GM19099 (cell line): ENCODE measurements at regions not wholly inside any gene's neighbourhood (a gene's known extent, or its start where the extent isn't known, plus 50 kb on each side); places are given as distances from the start of the nearest gene placed in this dataset.

Experiments
- POLR2A ChIP-seq: IDR thresholded peaks from 3 replicates; pipeline ENCODE4 v1.6.1; 2011; ENCODE audit warnings: low read depth; ENCODE audit not compliant: insufficient read length; ENCODE audit errors: extremely low read depth

GRCh38 chr2:136233298-136233697, 115.3 kb upstream of the CXCR4 start:
- TF ChIP-seq POLR2A, result no peak

- TF ChIP-seq POLR2A, result no peak
Measured at GRCh38 chr2:136232456-136233172, 114.7 kb upstream of the CXCR4 start.

- TF ChIP-seq POLR2A, result no peak
Measured at GRCh38 chr2:136230464-136230863, 112.5 kb upstream of the CXCR4 start.

GRCh38 chr2:136226903-136227302, 109.0 kb upstream of the CXCR4 start:
- no peak for TF ChIP-seq POLR2A

- TF ChIP-seq POLR2A, result no peak
Measured at GRCh38 chr2:136225950-136226835, 108.2 kb upstream of the CXCR4 start.

- no peak for TF ChIP-seq POLR2A
Measured at GRCh38 chr2:136223274-136223673, 105.3 kb upstream of the CXCR4 start.

- TF ChIP-seq POLR2A, result no peak
Measured at GRCh38 chr2:136222862-136223261, 104.9 kb upstream of the CXCR4 start.

- TF ChIP-seq POLR2A, result no peak
Measured at GRCh38 chr2:136221026-136221425, 103.1 kb upstream of the CXCR4 start.

- TF ChIP-seq POLR2A, result no peak
Measured at GRCh38 chr2:136219963-136220362, 102.0 kb upstream of the CXCR4 start.

- no peak for TF ChIP-seq POLR2A
Measured at GRCh38 chr2:136219341-136219740, 101.4 kb upstream of the CXCR4 start.

- no peak for TF ChIP-seq POLR2A
Measured at GRCh38 chr2:136217996-136218395, 100.0 kb upstream of the CXCR4 start.

GRCh38 chr2:136215908-136216472, 98.0 kb upstream of the CXCR4 start:
- no peak for TF ChIP-seq POLR2A

- TF ChIP-seq POLR2A, result no peak
Measured at GRCh38 chr2:136215449-136215848, 97.5 kb upstream of the CXCR4 start.

- no peak for TF ChIP-seq POLR2A
Measured at GRCh38 chr2:136214307-136215200, 96.6 kb upstream of the CXCR4 start.

GRCh38 chr2:136213836-136214235, 95.9 kb upstream of the CXCR4 start:
- no peak for TF ChIP-seq POLR2A
